ENCODE measurements at regions not wholly inside any gene's neighbourhood (a gene's known extent, or its start where the extent isn't known, plus 50 kb on each side); places are given as distances from the start of the nearest gene placed in this dataset.

- TF ChIP-seq CTCF (IDR thresholded peaks at IDR 0.05; ENCODE audit: extremely low read depth in 1 of 2, insufficient read depth in 1 of 2, low read depth in 1 of 2, low read length in 2 of 2) (no peak), EZH2 (IDR thresholded peaks at IDR 0.05; ENCODE audit: borderline replicate concordance, low read depth, low read length, severe bottlenecking) (no peak), POLR2AphosphoS5 (IDR thresholded peaks at IDR 0.05; ENCODE audit: insufficient read depth, low read depth, low read length) (no peak), POLR2A (IDR thresholded peaks at IDR 0.05; ENCODE audit: low read depth, low read length) (no peak)
These were observed 315.9 kb upstream of the PCSK5 start for GRCh38 chr9:75574569-75574968.
